Stromal cell of bone marrow (primary cell): ENCODE measurements at regions not wholly inside any gene's neighbourhood (a gene's known extent, or its start where the extent isn't known, plus 50 kb on each side); places are given as distances from the start of the nearest gene placed in this dataset.

Source experiments
- DNase-seq: peaks from one replicate; pipeline ENCODE4 v3.0.0-alpha.2; 2012; ENCODE audit warnings: low read depth

DNA sequence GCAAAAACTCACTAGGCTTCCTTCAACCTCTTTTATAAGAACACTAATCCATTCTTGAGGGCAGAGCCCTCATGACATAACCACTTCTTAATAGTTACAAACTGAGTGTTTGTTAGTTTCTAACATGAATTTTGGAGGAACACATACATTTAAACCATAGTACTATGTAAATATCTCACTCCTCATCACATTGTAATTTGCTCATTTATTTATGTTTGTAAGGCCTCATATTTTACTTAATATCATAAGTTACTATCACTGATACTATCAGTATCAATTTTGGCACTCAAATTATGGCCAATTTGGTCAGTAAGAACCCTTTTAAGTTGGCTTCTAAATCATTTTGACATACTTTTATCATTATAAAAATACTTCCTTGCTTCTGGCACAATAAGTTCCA, 603.1 kb downstream of the ZEB2 start:
- DNase-seq: no peak

DNA sequence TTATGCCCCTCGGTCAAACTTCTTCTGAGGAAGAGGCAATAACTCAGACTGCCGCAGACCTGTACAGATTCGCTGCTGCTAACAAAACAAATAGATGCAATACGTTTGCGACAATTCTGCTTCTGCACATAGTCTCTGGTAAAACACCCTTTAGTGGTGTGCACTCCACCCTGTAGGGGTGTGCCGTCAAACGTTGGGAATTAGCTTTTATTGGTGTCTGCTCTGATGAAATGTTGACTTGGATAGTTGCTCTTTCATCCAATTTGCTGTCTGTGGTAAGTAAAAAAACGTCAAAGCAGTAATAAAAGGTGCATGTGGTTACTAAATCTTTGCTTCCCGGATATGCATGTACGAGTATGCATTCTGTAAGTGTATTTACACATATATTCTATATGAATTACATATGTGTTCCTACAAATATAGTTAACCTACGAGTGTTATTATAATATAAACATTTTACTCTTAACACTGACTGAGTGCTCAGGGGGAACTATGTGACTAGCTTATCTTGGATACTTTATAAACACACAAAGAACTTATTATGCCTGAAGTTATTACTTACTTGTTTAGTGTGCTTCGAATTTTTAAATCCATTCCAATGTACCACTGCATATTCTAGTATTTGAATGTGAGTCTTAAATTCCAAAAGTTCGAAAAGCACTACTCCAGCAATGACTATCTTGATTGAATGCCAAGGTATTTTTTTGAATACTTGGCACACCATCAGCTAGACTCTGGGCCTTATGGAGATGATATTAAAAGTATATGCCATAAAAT, 610.2 kb downstream of the ZEB2 start:
- no peak for DNase-seq

GRCh38 chr2:143908843-143909242, 611.1 kb downstream of the ZEB2 start:
- DNase-seq: no peak

GRCh38 chr2:143907801-143908200, 612.1 kb downstream of the ZEB2 start:
- DNase-seq: peak; percentile 35

DNA sequence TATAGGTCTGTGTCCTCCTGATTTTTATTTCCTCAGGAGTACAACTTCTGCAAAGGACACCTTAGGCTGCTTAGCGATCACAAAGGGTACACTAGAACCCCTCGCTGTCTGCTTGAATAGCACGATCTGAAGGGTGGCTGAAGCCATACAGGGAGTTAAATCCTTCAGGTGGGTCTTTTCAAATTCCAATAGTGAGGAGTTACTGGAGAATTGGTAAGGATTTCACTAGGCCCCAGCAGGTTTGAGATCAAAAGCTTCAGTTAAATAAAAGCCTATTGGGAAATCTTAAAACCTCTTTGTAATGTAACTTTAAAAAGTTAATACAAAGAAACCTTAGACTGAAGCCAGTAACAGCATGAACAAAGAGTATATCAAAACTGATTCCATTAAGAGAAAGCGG, 613.1 kb downstream of the ZEB2 start:
- DNase-seq: no peak

GRCh38 chr2:143905587-143905986, 614.3 kb downstream of the ZEB2 start:
- DNase-seq: no peak

DNA sequence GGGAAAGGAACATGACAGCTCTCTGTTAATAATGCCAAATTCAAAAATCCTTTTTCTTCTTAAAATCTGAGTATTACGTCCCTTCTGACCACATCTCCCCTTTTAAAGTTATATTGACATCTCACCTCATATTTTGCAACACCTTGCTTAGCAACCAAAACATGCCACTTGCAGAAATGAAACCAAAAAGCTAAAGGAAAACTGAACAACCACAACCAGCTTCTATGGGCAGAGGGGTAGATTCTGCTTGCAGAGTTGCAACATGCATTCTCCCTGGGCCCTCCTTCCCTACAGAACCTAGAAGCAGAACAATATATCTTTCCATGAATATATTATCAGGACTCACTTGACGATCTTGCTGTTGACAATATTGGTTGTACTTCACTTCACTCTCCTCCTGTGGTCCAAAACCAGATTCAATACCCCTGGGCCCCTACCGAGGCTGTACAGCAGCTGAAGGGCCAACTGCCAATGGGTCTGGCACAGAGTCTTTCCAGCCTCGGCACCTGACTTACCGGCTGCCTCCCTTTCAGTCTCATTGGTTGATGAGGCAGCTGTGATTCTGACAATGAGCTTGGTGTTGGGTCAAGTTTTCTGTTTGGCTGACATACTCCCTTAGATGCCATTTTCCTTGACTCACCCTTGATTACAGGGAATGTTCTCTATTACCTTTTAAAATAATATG, 616.6 kb downstream of the ZEB2 start:
- DNase-seq: no peak

- DNase-seq: peak; percentile 47
Measured at GRCh38 chr2:143901185-143901842, 618.6 kb downstream of the ZEB2 start.

GRCh38 chr2:143899987-143900386, 619.9 kb downstream of the ZEB2 start:
- DNase-seq: no peak

GRCh38 chr2:143893371-143893770, 626.5 kb downstream of the ZEB2 start:
- no peak for DNase-seq

GRCh38 chr2:143891879-143892308, 628.0 kb downstream of the ZEB2 start:
- no peak for DNase-seq

GRCh38 chr2:143890798-143891197, 629.1 kb downstream of the ZEB2 start:
- DNase-seq: no peak

GRCh38 chr2:143889216-143889615, 630.7 kb downstream of the ZEB2 start:
- no peak for DNase-seq

DNA sequence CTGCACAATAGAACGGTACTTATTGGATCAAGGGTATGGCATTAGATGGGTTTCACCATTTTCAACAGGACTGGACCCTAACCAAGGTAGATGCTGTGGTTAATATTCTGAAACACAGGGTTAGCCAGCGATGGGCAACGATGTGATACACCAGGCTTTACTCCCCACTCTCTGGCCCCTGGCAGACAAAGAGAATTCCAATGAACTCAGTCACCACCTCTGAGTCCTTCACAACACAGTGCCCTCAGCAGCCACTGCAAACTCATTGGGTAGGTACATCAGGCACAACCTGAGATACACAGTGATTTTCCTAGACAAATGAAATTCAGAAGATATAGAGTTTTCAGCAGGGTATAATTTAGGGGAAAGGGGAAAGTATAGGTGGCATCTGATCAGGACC, 634.5 kb downstream of the ZEB2 start:
- DNase-seq: no peak

DNA sequence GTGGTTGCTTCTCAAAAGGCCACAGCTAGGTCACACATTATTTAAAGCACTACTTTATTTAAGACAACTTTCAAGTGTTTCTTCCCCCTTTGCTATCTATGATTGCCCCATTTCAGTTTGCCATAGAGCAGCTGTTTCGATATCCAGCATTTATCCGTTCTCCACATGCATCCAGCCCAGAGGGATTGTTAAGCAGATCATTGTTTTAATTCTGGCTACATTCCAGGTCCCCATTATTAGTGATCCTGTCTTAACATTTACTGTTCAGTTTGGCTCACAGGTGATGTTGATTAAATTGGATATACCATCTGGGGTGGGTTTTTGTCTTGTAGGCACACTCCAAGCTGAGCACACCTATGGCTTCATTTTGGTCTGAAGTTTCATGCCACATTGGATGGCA, 638.7 kb downstream of the ZEB2 start:
- DNase-seq: no peak

DNA sequence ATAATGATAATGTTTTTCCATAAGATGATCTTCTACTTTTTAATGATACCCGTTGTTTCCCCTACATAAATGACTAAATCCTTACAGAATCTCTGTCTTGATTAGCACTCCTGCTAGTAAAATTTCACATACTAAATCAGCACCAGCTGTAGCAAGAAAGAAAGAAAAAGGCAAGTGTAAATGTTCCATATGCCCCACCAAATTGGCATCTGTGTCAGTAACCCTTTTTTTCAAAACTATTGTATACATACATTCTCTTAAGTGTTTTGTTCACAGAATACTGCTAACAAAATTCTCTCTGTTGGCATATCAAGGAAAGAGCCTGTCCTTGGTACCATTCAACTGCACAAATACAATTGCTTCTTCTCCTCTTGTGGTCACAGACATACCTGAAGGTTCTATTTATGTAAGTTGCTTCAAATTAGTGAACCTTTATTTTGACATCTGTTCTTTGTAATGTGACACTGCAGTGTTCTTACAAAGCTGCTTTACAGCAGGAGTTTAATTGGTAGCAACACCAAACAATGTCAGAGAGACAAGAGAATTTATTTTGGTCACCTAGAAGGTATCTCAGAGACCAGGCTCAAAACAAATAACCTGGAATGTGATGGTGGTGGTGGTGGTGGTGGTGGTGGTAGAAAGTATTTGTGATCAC, 641.9 kb downstream of the ZEB2 start:
- no peak for DNase-seq

DNA sequence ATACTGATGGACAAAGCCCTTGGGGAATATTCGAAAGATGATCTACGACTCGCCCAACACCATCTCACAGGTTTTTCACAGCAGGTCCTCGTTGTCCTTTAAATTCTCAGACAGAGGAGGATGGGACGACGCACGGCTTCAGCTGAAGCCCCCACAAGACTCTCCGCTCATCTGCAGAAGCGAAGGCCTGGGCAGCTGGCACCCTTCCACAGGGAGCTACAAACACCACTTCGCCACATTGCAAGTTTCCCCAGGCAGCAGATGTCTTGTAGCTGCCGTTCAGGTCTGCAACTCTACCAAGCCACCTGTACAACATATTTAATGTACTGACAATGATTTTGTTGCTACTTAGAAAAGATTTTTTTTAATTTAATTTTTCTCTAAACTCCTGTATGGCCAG, 642.9 kb downstream of the ZEB2 start:
- no peak for DNase-seq

- no peak for DNase-seq
Measured at GRCh38 chr2:143875295-143876233, 644.4 kb downstream of the ZEB2 start.

GRCh38 chr2:143873886-143874285, 646.0 kb downstream of the ZEB2 start:
- no peak for DNase-seq

GRCh38 chr2:143870696-143871095, 649.2 kb downstream of the ZEB2 start:
- DNase-seq: no peak

DNA sequence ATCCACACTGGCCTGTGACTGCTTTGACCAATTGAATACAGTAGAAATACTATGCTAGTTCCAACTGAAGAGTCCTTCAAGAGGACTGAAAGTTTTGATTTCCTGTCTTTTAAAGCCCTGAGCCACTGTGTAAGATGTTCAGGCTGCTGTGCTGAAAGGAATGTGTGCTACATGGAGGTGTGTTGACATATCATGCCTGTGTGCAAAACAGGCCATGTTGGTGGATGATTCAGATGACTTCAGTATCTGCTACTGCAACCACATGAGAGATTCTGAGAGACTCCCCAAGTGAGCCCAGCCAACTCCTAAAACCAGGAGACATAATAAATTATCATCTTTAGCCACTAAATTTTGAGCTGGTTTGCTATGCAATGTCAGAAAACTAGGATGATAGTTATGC, 662.9 kb downstream of the ZEB2 start:
- no peak for DNase-seq

- no peak for DNase-seq
Measured at GRCh38 chr2:143852759-143853158, 667.2 kb downstream of the ZEB2 start.
